ENCODE measurements at regions not wholly inside any gene's neighbourhood (a gene's known extent, or its start where the extent isn't known, plus 50 kb on each side); places are given as distances from the start of the nearest gene placed in this dataset.
A peak's percentile ranks its signal among the peaks of the same experiment; 100 is the strongest.

DNA sequence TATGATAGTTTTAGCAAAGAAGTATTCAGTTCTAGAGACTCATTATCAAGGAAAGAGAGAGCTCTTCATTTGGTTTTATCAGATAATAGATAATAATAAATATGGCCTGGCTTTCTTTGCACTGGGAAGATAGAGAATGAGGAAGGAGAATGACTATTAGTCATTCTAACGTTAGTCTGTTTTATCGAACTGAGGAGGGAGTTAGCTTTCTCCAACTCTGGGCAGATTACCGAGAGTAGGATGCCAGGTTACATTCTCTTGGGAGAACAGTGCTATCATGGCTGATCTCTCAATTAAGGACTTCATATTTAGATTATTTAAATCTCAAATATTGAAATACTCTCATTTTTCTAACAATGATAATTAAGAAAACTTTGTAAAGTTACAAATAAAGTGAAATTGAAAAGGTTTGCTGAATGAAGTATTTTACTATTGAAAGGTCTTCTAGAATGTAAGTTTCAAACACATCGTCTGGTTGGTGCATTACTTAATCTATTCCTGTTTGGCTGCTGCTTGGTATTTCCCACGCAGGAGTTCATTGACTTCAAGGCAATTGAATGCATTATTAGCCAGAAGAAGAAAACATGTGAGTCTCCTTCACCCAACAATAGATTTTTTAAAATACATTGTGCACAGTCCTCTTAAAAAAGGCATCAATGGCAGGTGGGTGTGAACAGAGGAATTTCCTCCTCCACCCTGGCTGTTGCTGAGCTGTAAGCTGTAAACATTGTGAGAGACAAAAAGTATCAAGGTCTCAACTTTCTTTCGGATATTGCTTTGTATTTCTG, 140.8 kb downstream of the C9orf152 start:
- H3K9me3 Mint-ChIP-seq: no peaks in the 10 kb centered on the region
- H3K36me3 Mint-ChIP-seq (ENCODE audit: low read depth): peaks cover 3% of the 10 kb centered on the region
- TF ChIP-seq, protein P1, sequence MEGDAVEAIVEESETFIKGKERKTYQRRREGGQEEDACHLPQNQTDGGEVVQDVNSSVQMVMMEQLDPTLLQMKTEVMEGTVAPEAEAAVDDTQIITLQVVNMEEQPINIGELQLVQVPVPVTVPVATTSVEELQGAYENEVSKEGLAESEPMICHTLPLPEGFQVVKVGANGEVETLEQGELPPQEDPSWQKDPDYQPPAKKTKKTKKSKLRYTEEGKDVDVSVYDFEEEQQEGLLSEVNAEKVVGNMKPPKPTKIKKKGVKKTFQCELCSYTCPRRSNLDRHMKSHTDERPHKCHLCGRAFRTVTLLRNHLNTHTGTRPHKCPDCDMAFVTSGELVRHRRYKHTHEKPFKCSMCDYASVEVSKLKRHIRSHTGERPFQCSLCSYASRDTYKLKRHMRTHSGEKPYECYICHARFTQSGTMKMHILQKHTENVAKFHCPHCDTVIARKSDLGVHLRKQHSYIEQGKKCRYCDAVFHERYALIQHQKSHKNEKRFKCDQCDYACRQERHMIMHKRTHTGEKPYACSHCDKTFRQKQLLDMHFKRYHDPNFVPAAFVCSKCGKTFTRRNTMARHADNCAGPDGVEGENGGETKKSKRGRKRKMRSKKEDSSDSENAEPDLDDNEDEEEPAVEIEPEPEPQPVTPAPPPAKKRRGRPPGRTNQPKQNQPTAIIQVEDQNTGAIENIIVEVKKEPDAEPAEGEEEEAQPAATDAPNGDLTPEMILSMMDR (IDR thresholded peaks at IDR 0.05; ENCODE audit: unreplicated experiment in 3 of 3): no peak
- H3K27ac Mint-ChIP-seq: no peak overlapping the region
- peaks cover 14% of the 10 kb centered on the region for H3K4me1 Mint-ChIP-seq
- H3K27me3 Mint-ChIP-seq (ENCODE audit: low read depth): no peaks in the 10 kb centered on the region
- H3K4me3 Mint-ChIP-seq: no peak overlapping the region

DNA sequence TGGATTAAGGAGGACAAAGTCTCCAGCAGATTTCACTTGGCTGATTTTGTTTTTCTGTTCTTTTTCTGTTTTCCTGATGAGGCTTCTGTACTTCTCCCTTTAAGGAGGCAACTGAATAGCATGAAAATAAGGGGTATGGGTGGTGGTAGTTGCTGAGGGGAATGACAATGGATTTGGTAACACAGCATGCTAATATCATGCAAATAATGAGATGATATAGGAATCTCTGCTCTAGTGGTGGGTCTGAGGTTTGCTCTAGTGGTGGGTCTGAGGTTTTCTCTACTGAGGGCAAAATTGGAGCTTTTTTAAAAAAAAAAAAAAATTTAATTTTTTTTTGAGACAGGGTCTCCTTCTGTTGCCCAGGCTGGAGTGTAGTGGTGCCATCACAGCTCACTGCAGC, 139.7 kb downstream of the C9orf152 start:
- Mint-ChIP-seq H3K27me3 (ENCODE audit: low read depth) (no peaks in the 10 kb centered on the region), H3K4me3 (no peak overlapping the region), H3K36me3 (ENCODE audit: low read depth) (no peaks in the 10 kb centered on the region), H3K4me1 (peaks cover 14% of the 10 kb centered on the region), H3K9me3 (no peaks in the 10 kb centered on the region), H3K27ac (no peak overlapping the region)
- TF ChIP-seq, protein P1 (IDR thresholded peaks at IDR 0.05; ENCODE audit: unreplicated experiment in 3 of 3): no peak

DNA sequence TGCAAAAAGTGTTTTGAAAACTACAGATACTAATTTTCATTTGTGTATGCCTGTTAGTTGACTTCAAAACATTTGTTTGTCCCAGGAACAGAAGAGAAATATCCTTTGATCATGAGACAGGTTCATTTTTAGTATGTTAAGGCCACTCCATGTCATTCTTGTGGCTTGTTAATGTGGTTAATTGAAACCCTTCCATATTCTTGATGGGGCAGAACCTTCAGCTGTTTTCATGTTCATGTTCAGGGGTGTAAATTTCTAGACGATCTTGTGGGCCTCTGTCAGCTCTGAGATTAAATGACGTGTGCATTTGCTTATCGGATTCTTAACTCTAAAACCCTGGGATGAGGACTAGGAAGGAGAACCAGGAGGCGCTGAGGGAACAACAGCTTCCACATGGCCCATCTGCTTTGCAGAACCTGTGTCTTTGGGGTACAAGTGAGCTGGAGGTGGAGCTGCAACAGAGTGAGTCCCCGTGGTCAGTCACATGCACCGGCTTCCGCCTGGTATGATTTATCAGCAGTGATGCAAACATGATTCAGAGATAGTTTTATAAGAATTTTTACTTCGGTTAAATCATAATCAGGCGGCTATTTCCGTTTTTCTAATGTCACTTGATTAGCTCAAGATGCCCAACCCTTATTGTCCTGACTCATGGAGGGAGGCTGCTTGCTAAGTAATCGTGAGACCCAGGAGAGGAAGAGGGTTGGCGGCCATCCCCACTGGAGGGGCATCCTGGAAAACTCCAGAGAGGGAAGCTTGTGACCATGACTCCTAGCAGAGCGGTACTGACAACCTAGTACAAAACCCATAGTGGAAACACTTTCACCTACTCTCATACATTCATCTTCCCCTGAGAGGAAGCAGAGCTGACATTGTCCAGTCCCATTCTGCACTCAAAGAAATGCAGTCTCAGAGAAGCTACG, 138.4 kb downstream of the C9orf152 start:
- Mint-ChIP-seq H3K36me3 (ENCODE audit: low read depth) (no peaks in the 10 kb centered on the region), H3K9me3 (no peaks in the 10 kb centered on the region), H3K27me3 (ENCODE audit: low read depth) (no peaks in the 10 kb centered on the region), H3K27ac (peak overlapping the region in 1 of 3 experiments; percentile 52), H3K4me3 (no peak overlapping the region), H3K4me1 (peaks cover 14% of the 10 kb centered on the region)
- TF ChIP-seq, protein P1 (IDR thresholded peaks at IDR 0.05; ENCODE audit: unreplicated experiment in 3 of 3): no peak

DNA sequence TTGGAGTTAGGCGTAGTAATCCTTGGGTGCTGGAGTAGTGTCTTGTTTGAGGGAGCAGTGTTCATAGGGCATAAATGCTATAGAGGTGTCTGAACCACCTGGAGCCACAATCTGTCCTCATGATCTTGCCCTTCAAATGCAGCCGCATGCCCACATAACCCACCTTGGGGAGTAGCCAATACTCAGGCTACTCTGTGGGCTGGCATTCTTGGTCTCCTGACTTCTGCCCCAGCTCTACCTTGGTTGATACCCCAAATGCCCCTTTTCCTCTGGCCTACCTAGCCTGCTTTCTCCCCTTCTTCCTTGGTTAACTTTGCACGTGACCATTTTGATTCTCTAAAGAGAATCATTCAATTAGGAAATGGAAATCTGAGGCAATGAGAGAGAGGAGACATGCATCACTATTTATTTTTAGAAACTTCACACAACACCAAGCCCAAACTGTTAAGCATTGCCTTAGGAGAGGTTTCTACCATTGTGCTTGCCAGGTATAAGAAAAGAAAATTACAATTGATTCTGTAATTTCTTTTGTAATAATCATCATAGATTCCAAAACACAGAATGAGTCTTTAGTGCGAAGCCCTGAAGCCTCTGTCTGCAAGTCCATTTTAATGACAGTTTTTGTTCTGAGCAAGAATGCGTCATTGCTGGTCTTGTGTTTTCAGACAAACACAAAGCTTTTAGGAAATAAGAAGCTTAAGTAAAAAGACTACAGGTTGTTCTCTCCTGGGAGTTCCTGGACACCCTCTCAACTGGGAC, 135.2 kb downstream of the C9orf152 start:
- peaks cover 10% of the 10 kb centered on the region for H3K4me1 Mint-ChIP-seq
- TF ChIP-seq, protein P1 (IDR thresholded peaks at IDR 0.05; ENCODE audit: unreplicated experiment in 3 of 3): no peak
- no peaks in the 10 kb centered on the region for H3K27me3 Mint-ChIP-seq (ENCODE audit: low read depth)
- no peak overlapping the region for H3K27ac Mint-ChIP-seq
- H3K9me3 Mint-ChIP-seq: no peaks in the 10 kb centered on the region
- H3K36me3 Mint-ChIP-seq (ENCODE audit: low read depth): no peaks in the 10 kb centered on the region
- H3K4me3 Mint-ChIP-seq: no peak overlapping the region

DNA sequence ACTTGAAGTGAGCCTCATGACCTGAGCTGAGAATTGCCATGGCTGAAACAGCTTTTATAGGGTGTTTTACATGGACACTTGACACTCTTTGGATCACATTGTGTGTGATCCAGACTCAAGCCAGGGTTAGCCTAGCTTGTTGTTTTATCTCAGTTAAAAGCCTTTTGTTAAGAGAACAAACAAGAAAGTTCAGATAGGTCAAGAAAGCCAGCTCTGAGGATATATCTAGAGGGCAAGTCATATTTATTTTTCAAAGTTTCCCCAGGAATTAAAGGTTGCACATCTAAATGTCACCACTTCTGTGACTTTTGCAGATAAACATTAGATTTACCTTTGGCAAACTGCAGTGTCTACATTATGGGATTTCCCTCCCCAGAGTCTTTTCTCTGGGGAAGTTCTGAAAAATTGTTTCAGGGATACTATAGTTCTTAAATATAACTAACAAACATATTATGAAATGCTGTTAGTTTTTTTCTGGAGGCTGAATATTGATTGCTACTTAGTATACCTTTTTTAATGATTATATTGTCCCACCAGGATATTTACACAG, 134.5 kb downstream of the C9orf152 start:
- Mint-ChIP-seq H3K36me3 (ENCODE audit: low read depth) (no peaks in the 10 kb centered on the region), H3K9me3 (no peaks in the 10 kb centered on the region), H3K4me3 (no peak overlapping the region), H3K27ac (no peak overlapping the region), H3K27me3 (ENCODE audit: low read depth) (no peaks in the 10 kb centered on the region), H3K4me1 (peaks cover 10% of the 10 kb centered on the region)
- TF ChIP-seq, protein P1 (IDR thresholded peaks at IDR 0.05; ENCODE audit: unreplicated experiment in 3 of 3): no peak
